Left ventricle myocardium inferior (tissue), 1 donor: ENCODE measurements at regions not wholly inside any gene's neighbourhood (a gene's known extent, or its start where the extent isn't known, plus 50 kb on each side); places are given as distances from the start of the nearest gene placed in this dataset.

Experiments
- DNase-seq: peaks from one replicate; pipeline ENCODE4 v3.0.0-alpha.2; 2020
- H3K27ac ChIP-seq: fragments of 200-600 bp; replicated peaks from 2 replicates; pipeline ENCODE4 v1.8.0; 2021
- H3K27me3 ChIP-seq: fragments of 200-600 bp; 2 replicates; pipeline ENCODE4 v1.8.0; 2021; ENCODE audit warnings: low read depth
- H3K36me3 ChIP-seq: fragments of 200-600 bp; 2 replicates; pipeline ENCODE4 v1.8.0; 2021
- H3K4me1 ChIP-seq: fragments of 200-600 bp; 2 replicates; pipeline ENCODE4 v1.8.0; 2021
- H3K4me3 ChIP-seq: fragments of 200-600 bp; 2 replicates; pipeline ENCODE4 v1.8.0; 2021; ENCODE audit warnings: mild to moderate bottlenecking, moderate library complexity
- H3K9me3 ChIP-seq: fragments of 200-600 bp; replicated peaks from 2 replicates; pipeline ENCODE4 v1.8.0; 2021
- CTCF ChIP-seq: fragments of 200-600 bp; IDR thresholded peaks from 2 replicates; pipeline ENCODE4 v1.8.0; 2021; ENCODE audit warnings: antibody characterized with exemption, mild to moderate bottlenecking, borderline replicate concordance
- intact Hi-C: fragments of 100-400 bp; cut with micrococcal nuclease; formaldehyde crosslinking; loops from one replicate; pipeline ENCODE4 v1.11.0; 2022
- donor health status: DM: no; HTN: yes; CAD: no; lungs with severe emphysema.

- intact Hi-C loops, result no loop called here
- no peaks in the 10 kb centered on the region for H3K36me3 ChIP-seq
- H3K27me3 ChIP-seq, result no peaks in the 10 kb centered on the region
- peaks cover 9% of the 10 kb centered on the region for H3K9me3 ChIP-seq
- no peaks in the 10 kb centered on the region for H3K4me1 ChIP-seq
- H3K4me3 ChIP-seq, result no peak overlapping the region
- no peak for TF ChIP-seq CTCF
- no peak for DNase-seq
- no peak overlapping the region for H3K27ac ChIP-seq
Measured at GRCh38 chr6:93124006-93124632, 295.2 kb downstream of the EPHA7 start.

GRCh38 chr6:93123585-93123984 is 295.8 kb downstream of the EPHA7 start:
- no peaks in the 10 kb centered on the region for H3K27me3 ChIP-seq
- peaks cover 9% of the 10 kb centered on the region for H3K9me3 ChIP-seq
- H3K4me1 ChIP-seq, result no peaks in the 10 kb centered on the region
- no peak overlapping the region for H3K27ac ChIP-seq
- intact Hi-C loops, result no loop called here
- H3K36me3 ChIP-seq, result no peaks in the 10 kb centered on the region
- no peak for TF ChIP-seq CTCF
- no peak for DNase-seq
- H3K4me3 ChIP-seq, result no peak overlapping the region

GRCh38 chr6:93120154-93120742 is 299.1 kb downstream of the EPHA7 start:
- Histone ChIP-seq H3K4me1 (no peaks in the 10 kb centered on the region), H3K36me3 (no peaks in the 10 kb centered on the region), H3K4me3 (no peak overlapping the region), H3K27ac (no peak overlapping the region), H3K27me3 (no peaks in the 10 kb centered on the region), H3K9me3 (no peaks in the 10 kb centered on the region)
- no peak for TF ChIP-seq CTCF
- DNase-seq, result no peak
- intact Hi-C loops, result no loop called here

- H3K4me1 ChIP-seq, result no peaks in the 10 kb centered on the region
- no peak for TF ChIP-seq CTCF
- H3K27me3 ChIP-seq, result no peaks in the 10 kb centered on the region
- no peak overlapping the region for H3K27ac ChIP-seq
- H3K9me3 ChIP-seq, result no peaks in the 10 kb centered on the region
- intact Hi-C loops, result no loop called here
- no peak for DNase-seq
- H3K4me3 ChIP-seq, result no peak overlapping the region
- H3K36me3 ChIP-seq, result no peaks in the 10 kb centered on the region
Measured at GRCh38 chr6:93105907-93106306, 313.5 kb downstream of the EPHA7 start.

GRCh38 chr6:93105017-93105416 is 314.3 kb downstream of the EPHA7 start:
- TF ChIP-seq CTCF, result no peak
- Histone ChIP-seq H3K36me3 (no peaks in the 10 kb centered on the region), H3K27me3 (no peaks in the 10 kb centered on the region), H3K4me3 (no peak overlapping the region), H3K4me1 (no peaks in the 10 kb centered on the region), H3K9me3 (no peaks in the 10 kb centered on the region), H3K27ac (no peak overlapping the region)
- DNase-seq, result no peak
- intact Hi-C loops, result no loop called here
